ENCODE measurements at regions not wholly inside any gene's neighbourhood (a gene's known extent, or its start where the extent isn't known, plus 50 kb on each side); places are given as distances from the start of the nearest gene placed in this dataset.

DNA sequence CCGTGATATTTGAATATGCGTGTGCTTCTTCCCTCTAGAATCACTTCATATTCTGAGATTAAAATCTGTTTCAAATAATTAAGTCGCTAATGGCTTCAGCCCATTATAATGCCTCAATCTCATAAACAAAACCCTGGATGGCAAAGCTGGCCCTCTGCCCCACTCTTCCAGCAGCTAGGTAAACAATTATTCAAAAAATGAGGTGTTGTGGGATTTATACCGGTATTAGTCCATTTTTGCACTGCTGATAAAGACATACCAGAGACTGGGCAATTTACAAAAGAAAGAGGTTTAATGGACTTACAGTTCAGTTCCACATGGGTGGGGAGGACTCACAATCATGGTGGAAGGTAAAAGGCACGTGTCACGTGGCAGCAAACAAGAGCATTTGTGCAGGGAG lies 510.4 kb upstream of the ADGRL2 start:
- H3K36me3 ChIP-seq: no peaks in the 10 kb centered on the region
- TF ChIP-seq CTCF (IDR thresholded peaks at IDR 0.05): no peak
- H3K4me1 ChIP-seq: no peaks in the 10 kb centered on the region
- no peak overlapping the region for H3K27ac ChIP-seq
- no peak overlapping the region for H3K4me3 ChIP-seq
- DNase-seq (ENCODE audit: low spot score): no peak
- H3K27me3 ChIP-seq: no peaks in the 10 kb centered on the region
- H3K9me3 ChIP-seq: no peaks in the 10 kb centered on the region

DNA sequence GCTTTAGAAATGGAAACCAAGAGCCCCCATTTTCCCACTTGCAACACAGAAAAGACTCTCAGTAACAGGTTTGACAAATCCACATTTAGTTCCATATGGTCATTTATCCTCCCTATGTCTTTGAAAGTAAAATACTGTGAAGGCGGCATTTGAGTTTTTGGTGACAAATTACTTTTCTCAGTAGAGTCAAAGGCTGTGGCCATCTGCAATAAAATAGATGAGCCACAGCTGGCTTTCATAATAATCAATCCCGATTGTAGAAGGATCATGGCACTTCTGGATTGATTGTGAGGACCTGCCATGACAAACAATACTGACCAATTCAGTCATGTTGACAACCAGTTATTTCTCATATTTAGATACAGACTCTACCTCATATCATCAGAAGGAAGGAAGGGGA lies 512.0 kb upstream of the ADGRL2 start:
- H3K27me3 ChIP-seq: no peaks in the 10 kb centered on the region
- no peaks in the 10 kb centered on the region for H3K36me3 ChIP-seq
- H3K4me3 ChIP-seq: no peak overlapping the region
- TF ChIP-seq CTCF (IDR thresholded peaks at IDR 0.05): no peak
- no peaks in the 10 kb centered on the region for H3K9me3 ChIP-seq
- no peaks in the 10 kb centered on the region for H3K4me1 ChIP-seq
- H3K27ac ChIP-seq: no peak overlapping the region
- DNase-seq (ENCODE audit: low spot score): no peak

DNA sequence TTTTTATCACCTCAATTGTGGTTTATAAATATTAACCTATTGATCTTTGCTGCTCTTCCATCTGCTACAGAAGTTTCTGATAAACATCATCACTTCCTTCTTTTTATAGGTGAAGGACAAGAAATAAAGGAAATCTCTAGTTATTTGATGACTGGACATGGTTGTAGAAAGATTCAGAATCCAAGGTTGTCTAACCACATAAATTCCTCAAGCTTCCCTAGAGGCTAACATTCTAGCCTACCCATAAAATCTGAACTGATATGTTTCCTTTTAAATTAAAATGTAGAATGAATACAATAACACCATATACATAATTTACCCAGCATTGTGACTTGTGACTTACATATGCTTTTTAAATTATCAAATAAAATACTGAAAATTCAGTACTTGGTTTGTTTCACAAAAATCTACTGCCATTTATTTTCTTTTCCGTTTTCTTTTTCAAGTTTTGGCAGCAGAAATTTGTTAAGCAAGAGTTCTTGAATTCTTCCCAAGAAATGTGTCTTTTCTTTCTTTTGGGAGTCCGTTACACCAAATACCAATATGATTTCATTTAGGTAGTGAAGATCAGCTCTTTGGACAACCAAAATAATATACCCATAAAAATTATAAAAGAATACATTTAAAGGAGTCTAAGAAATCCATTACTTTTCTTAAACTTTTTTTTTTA lies 513.2 kb upstream of the ADGRL2 start:
- TF ChIP-seq CTCF (IDR thresholded peaks at IDR 0.05): no peak
- no peak for DNase-seq (ENCODE audit: low spot score)
- no peak overlapping the region for H3K4me3 ChIP-seq
- H3K27ac ChIP-seq: no peak overlapping the region
- no peaks in the 10 kb centered on the region for H3K27me3 ChIP-seq
- H3K9me3 ChIP-seq: no peaks in the 10 kb centered on the region
- H3K36me3 ChIP-seq: no peaks in the 10 kb centered on the region
- H3K4me1 ChIP-seq: no peaks in the 10 kb centered on the region

- no peak overlapping the region for H3K27ac ChIP-seq
- DNase-seq (ENCODE audit: low spot score): no peak
- H3K9me3 ChIP-seq: no peaks in the 10 kb centered on the region
- no peaks in the 10 kb centered on the region for H3K4me1 ChIP-seq
- no peaks in the 10 kb centered on the region for H3K36me3 ChIP-seq
- no peak overlapping the region for H3K4me3 ChIP-seq
- H3K27me3 ChIP-seq: no peaks in the 10 kb centered on the region
- no peak for TF ChIP-seq CTCF (IDR thresholded peaks at IDR 0.05)
Observed at GRCh38 chr1:81270051-81270450, 530.7 kb upstream of the ADGRL2 start.

DNA sequence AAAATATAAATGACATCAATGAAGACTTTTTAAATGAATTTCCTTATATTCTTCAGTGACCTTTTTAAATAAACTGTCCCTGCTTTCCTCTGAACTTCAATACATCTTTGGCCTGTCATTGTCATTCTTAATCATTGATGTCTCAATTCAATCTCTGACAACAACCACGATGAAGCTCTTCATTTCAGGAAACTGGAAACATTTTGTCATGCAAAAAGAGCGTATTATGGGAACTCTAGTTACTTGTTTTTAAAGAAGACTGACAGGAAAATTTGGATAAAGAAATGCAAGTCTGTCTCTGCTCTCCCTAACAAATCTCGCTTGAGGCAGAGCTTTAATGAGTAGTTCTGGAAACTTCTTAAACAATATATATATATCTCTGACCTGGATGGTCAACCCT lies 535.8 kb upstream of the ADGRL2 start:
- no peak for TF ChIP-seq CTCF (IDR thresholded peaks at IDR 0.05)
- no peak overlapping the region for H3K4me3 ChIP-seq
- DNase-seq (ENCODE audit: low spot score): no peak
- no peaks in the 10 kb centered on the region for H3K36me3 ChIP-seq
- H3K27ac ChIP-seq: no peak overlapping the region
- no peaks in the 10 kb centered on the region for H3K9me3 ChIP-seq
- no peaks in the 10 kb centered on the region for H3K27me3 ChIP-seq
- H3K4me1 ChIP-seq: no peaks in the 10 kb centered on the region

Data from right atrium auricular region (tissue), 2 donors.